ENCODE measurements at regions not wholly inside any gene's neighbourhood (a gene's known extent, or its start where the extent isn't known, plus 50 kb on each side); places are given as distances from the start of the nearest gene placed in this dataset.

GRCh38 chr5:2181557-2181956, 298.8 kb upstream of the IRX4 start:
- no peaks in the 10 kb centered on the region for H3K27me3 ChIP-seq
- H3K4me1 ChIP-seq = no peaks in the 10 kb centered on the region
- intact Hi-C loops (cut with DNase I; ENCODE audit: low total_unique reads) (no loop called here), in situ Hi-C loops (cut with MboI; ENCODE audit: low sequenced_read_pairs in 4 of 4) (no loop called here)
- ATAC-seq (no peak), DNase-seq (no peak)
- no peak overlapping the region for H3K4me3 ChIP-seq
- H3K36me3 ChIP-seq = no peaks in the 10 kb centered on the region
- TF ChIP-seq POLR2A (IDR thresholded peaks at IDR 0.05) (no peak), CTCF (IDR thresholded peaks at IDR 0.05 in 4 of 5, conservative IDR thresholded peaks at IDR 0.05 in 1 of 5) (no peak)
- H3K9me3 ChIP-seq = no peaks in the 10 kb centered on the region
- no peak overlapping the region for H3K27ac ChIP-seq

GRCh38 chr5:2181149-2181548, 298.4 kb upstream of the IRX4 start:
- in situ Hi-C loops (cut with MboI; ENCODE audit: low sequenced_read_pairs in 4 of 4) (no loop called here), intact Hi-C loops (cut with DNase I; ENCODE audit: low total_unique reads) (no loop called here)
- TF ChIP-seq CTCF (IDR thresholded peaks at IDR 0.05 in 4 of 5, conservative IDR thresholded peaks at IDR 0.05 in 1 of 5) = no peak
- no peak for TF ChIP-seq POLR2A (IDR thresholded peaks at IDR 0.05)
- DNase-seq (no peak), ATAC-seq (no peak)
- Histone ChIP-seq H3K4me3 (no peak overlapping the region), H3K27ac (no peak overlapping the region), H3K36me3 (no peaks in the 10 kb centered on the region), H3K4me1 (no peaks in the 10 kb centered on the region), H3K9me3 (no peaks in the 10 kb centered on the region), H3K27me3 (no peaks in the 10 kb centered on the region)

- in situ Hi-C loops (cut with MboI; ENCODE audit: low sequenced_read_pairs in 4 of 4) = no loop called here
- Histone ChIP-seq H3K27ac (no peak overlapping the region), H3K36me3 (no peaks in the 10 kb centered on the region), H3K4me3 (no peak overlapping the region), H3K27me3 (no peaks in the 10 kb centered on the region), H3K9me3 (no peaks in the 10 kb centered on the region), H3K4me1 (no peaks in the 10 kb centered on the region)
- DNase-seq = no peak
- ATAC-seq = no peak
- intact Hi-C loops (cut with DNase I; ENCODE audit: low total_unique reads) = no loop called here
- no peak for TF ChIP-seq POLR2A (IDR thresholded peaks at IDR 0.05)
- no peak for TF ChIP-seq CTCF (IDR thresholded peaks at IDR 0.05 in 4 of 5, conservative IDR thresholded peaks at IDR 0.05 in 1 of 5)
These were observed 297.7 kb upstream of the IRX4 start for GRCh38 chr5:2180456-2180855.

GRCh38 chr5:2179861-2180260, 297.1 kb upstream of the IRX4 start:
- Histone ChIP-seq H3K4me3 (no peak overlapping the region), H3K4me1 (no peaks in the 10 kb centered on the region), H3K9me3 (no peaks in the 10 kb centered on the region), H3K27ac (no peak overlapping the region), H3K36me3 (no peaks in the 10 kb centered on the region), H3K27me3 (no peaks in the 10 kb centered on the region)
- ATAC-seq (no peak), DNase-seq (no peak)
- in situ Hi-C loops (cut with MboI; ENCODE audit: low sequenced_read_pairs in 4 of 4) (no loop called here), intact Hi-C loops (cut with DNase I; ENCODE audit: low total_unique reads) (no loop called here)
- TF ChIP-seq POLR2A (IDR thresholded peaks at IDR 0.05) (no peak), CTCF (IDR thresholded peaks at IDR 0.05 in 4 of 5, conservative IDR thresholded peaks at IDR 0.05 in 1 of 5) (no peak)

GRCh38 chr5:2178528-2178927, 295.8 kb upstream of the IRX4 start:
- no peak for ATAC-seq
- no peak overlapping the region for H3K27ac ChIP-seq
- in situ Hi-C loops (cut with MboI; ENCODE audit: low sequenced_read_pairs in 4 of 4) (no loop called here), intact Hi-C loops (cut with DNase I; ENCODE audit: low total_unique reads) (no loop called here)
- no peak for DNase-seq
- H3K4me3 ChIP-seq = no peak overlapping the region
- TF ChIP-seq POLR2A (IDR thresholded peaks at IDR 0.05) = no peak
- TF ChIP-seq CTCF (IDR thresholded peaks at IDR 0.05 in 4 of 5, conservative IDR thresholded peaks at IDR 0.05 in 1 of 5) = no peak
- H3K36me3 ChIP-seq = no peaks in the 10 kb centered on the region
- no peaks in the 10 kb centered on the region for H3K27me3 ChIP-seq
- no peaks in the 10 kb centered on the region for H3K4me1 ChIP-seq
- no peaks in the 10 kb centered on the region for H3K9me3 ChIP-seq
